Anterior cingulate cortex (tissue), 58 donors: ENCODE measurements at regions not wholly inside any gene's neighbourhood (a gene's known extent, or its start where the extent isn't known, plus 50 kb on each side); places are given as distances from the start of the nearest gene placed in this dataset.

Experiments used
- DNase-seq, 58 donors: peaks; one replicate each; lab custom pipeline; 2025; lab: John Stamatoyannopoulos, UW

GRCh38 chr5:66529704-66530103, 66.5 kb upstream of the MAST4 start:
- no peak for DNase-seq

GRCh38 chr5:66538126-66538525, 58.1 kb upstream of the MAST4 start:
- DNase-seq, result no peak

- DNase-seq, result no peak
Observed at GRCh38 chr5:66538531-66538930, 57.7 kb upstream of the MAST4 start.

- no peak for DNase-seq
Observed at GRCh38 chr5:66540078-66540477, 56.1 kb upstream of the MAST4 start.

GRCh38 chr5:66542711-66543110, 53.5 kb upstream of the MAST4 start:
- DNase-seq, result no peak
